ENCODE measurements at regions not wholly inside any gene's neighbourhood (a gene's known extent, or its start where the extent isn't known, plus 50 kb on each side); places are given as distances from the start of the nearest gene placed in this dataset.

DNA sequence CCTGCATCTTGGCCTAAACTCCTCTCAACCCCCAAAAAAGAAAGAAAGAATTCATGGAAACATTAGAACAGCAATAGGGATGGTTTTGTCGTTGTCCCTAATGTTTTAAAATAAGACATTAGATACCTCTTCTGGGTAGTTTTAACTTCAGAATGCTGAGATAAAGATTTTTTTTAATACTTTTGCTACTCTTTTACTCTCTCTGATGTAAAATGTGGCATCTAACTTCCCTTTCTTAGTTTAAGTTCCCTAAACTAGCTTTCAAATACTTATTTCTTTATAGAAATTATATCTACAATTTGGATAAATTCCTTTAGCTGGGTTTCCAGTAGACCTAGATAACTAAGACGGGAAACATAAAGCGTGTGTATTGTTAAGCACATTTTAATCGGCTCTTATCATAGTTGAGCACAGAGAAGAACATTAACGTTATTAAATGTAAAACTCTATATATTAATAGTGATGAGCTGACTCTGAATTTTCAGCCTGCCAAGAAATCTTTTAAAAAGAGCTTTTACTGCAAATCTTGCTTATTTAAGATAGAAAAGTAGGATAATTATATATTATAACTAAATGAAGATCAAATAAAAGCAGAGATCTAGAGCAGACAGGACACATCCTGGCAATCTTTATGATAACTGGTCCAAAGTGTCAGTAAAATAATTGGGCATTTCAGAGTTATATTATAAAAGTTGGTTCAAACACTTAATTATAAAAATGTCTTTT lies 183.2 kb downstream of the CYB561 start:
- TF ChIP-seq NFRKB (IDR thresholded peaks at IDR 0.05): no peak
- TF ChIP-seq SP1 (IDR thresholded peaks at IDR 0.05): no peak
- no peak for TF ChIP-seq SUZ12 (IDR thresholded peaks at IDR 0.05)
- TF ChIP-seq FOXM1 (IDR thresholded peaks at IDR 0.05; ENCODE audit: borderline replicate concordance): no peak
- no peak for TF ChIP-seq LEF1 (IDR thresholded peaks at IDR 0.05; ENCODE audit: borderline replicate concordance)
- no peak for TF ChIP-seq L3MBTL2 (conservative IDR thresholded peaks at IDR 0.05)
- no peak for TF ChIP-seq FOXK2 (IDR thresholded peaks at IDR 0.05)
- TF ChIP-seq ZNF384 (IDR thresholded peaks at IDR 0.05): no peak
- TF ChIP-seq FOXA1 (IDR thresholded peaks at IDR 0.05): no peak

Data from HEK293T (cell line).